PC-9 (cell line): ENCODE measurements at regions not wholly inside any gene's neighbourhood (a gene's known extent, or its start where the extent isn't known, plus 50 kb on each side); places are given as distances from the start of the nearest gene placed in this dataset.
"Not testable (repeated sequence)": the region's sequence is repeated elsewhere in the genome, so short reads cannot be mapped to it uniquely, and the experiment has no call there.

Source experiments
- BruUV-seq: library from RNA; stranded (reverse); fragments of 400-500 nt; replicated peaks from 2 replicates; lab custom pipeline; 2021; lab: Mats Ljungman, UMichigan
- CTCF ChIA-PET: fragments of 300-600 bp; sonication (Branson Sonifier 250); formaldehyde crosslinking; loops from one replicate; lab custom pipeline; 2022; ENCODE audit warnings: antibody characterized with exemption; lab: Charles Lee
- POLR2A ChIA-PET: fragments of 300-600 bp; sonication (Branson Sonifier 250); formaldehyde crosslinking; loops from one replicate; lab custom pipeline; 2022; ENCODE audit warnings: antibody characterized with exemption; ENCODE audit not compliant: unreplicated experiment; lab: Charles Lee
- DNase-seq, 2 experiments: peaks; one replicate each; pipeline versions ENCODE4 v3.0.0 to v3.0.0-alpha.2; 2015 to 2022; ENCODE audit warnings: mixed read lengths in 1 of 2
- H2AFZ ChIP-seq: fragments of 200-600 bp; sonication (generic); 2 replicates; pipeline ENCODE4 v1.8.1; 2017; ENCODE audit warnings: antibody characterized with exemption
- H3F3A ChIP-seq: fragments of 200-600 bp; sonication (generic); 2 replicates; pipeline ENCODE4 v1.8.1; 2017; ENCODE audit warnings: antibody characterized with exemption, mild to moderate bottlenecking, low read depth; ENCODE audit not compliant: insufficient read depth
- H3K27ac ChIP-seq: fragments of 200-600 bp; sonication (generic); 2 replicates; pipeline ENCODE4 v1.6.1; 2016; ENCODE audit warnings: mixed run types
- H3K27me3 ChIP-seq: fragments of 200-600 bp; sonication (generic); 2 replicates; pipeline ENCODE4 v1.6.1; 2016; ENCODE audit warnings: low read depth, mixed run types; ENCODE audit not compliant: insufficient read depth
- H3K36me3 ChIP-seq: fragments of 200-600 bp; sonication (generic); 2 replicates; pipeline ENCODE4 v1.6.1; 2016; ENCODE audit warnings: low read depth, mixed run types
- H3K4me1 ChIP-seq: fragments of 200-600 bp; sonication (generic); replicated peaks from 2 replicates; pipeline ENCODE4 v1.6.1; 2016; ENCODE audit warnings: mixed run types; ENCODE audit not compliant: insufficient read depth
- H3K4me2 ChIP-seq: fragments of 200-600 bp; sonication (generic); 2 replicates; pipeline ENCODE4 v1.6.1; 2017; ENCODE audit warnings: mixed run types
- H3K4me3 ChIP-seq: fragments of 200-600 bp; sonication (generic); 2 replicates; pipeline ENCODE4 v1.6.1; 2016; ENCODE audit warnings: mixed run types
- H3K79me2 ChIP-seq: fragments of 200-600 bp; sonication (generic); 2 replicates; pipeline ENCODE4 v1.6.1; 2017; ENCODE audit warnings: low read depth, mixed run types
- H3K9me2 ChIP-seq: fragments of 200-600 bp; sonication (generic); 2 replicates; pipeline ENCODE4 v1.8.1; 2017; ENCODE audit warnings: mild to moderate bottlenecking; ENCODE audit not compliant: insufficient read depth
- H3K9me3 ChIP-seq: fragments of 200-600 bp; sonication (generic); 2 replicates; pipeline ENCODE4 v1.8.1; 2016; ENCODE audit warnings: low read depth; ENCODE audit not compliant: insufficient read depth
- H4K20me1 ChIP-seq: fragments of 200-600 bp; sonication (generic); 2 replicates; pipeline ENCODE4 v1.8.1; 2017; ENCODE audit not compliant: insufficient read depth
- CTCF ChIP-seq: fragments of 200-600 bp; sonication (generic); conservative IDR thresholded peaks from 2 replicates; pipeline ENCODE4 v1.6.1; 2017; ENCODE audit warnings: mixed run types, antibody characterized with exemption, mild to moderate bottlenecking, moderate library complexity
- EZH2 ChIP-seq: fragments of 200-600 bp; sonication (generic); IDR thresholded peaks from 2 replicates; pipeline ENCODE4 v1.8.0; 2017; ENCODE audit warnings: antibody characterized with exemption, low read depth
- intact Hi-C: fragments of 100-400 bp; cut with micrococcal nuclease; formaldehyde crosslinking; loops from one replicate; pipeline ENCODE4 v1.10.0; 2022; ENCODE audit not compliant: unreplicated experiment

- no peaks in the 10 kb centered on the region for H3K9me3 ChIP-seq
- no peaks in the 10 kb centered on the region for H3K4me1 ChIP-seq
- H3F3A ChIP-seq: no peaks in the 10 kb centered on the region
- no peak overlapping the region for H3K4me3 ChIP-seq
- H3K27me3 ChIP-seq: peaks cover 12% of the 10 kb centered on the region
- no TSS peak for BruUV-seq
- no peak overlapping the region for H3K4me2 ChIP-seq
- H3K79me2 ChIP-seq: no peaks in the 10 kb centered on the region
- no peak overlapping the region for H2AFZ ChIP-seq
- H3K27ac ChIP-seq: no peak overlapping the region
- no peaks in the 10 kb centered on the region for H3K9me2 ChIP-seq
- DNase-seq: no peak
- ChIA-PET POLR2A (no interaction called here), CTCF (no interaction called here)
- H3K36me3 ChIP-seq: no peaks in the 10 kb centered on the region
- TF ChIP-seq CTCF (no peak), EZH2 (no peak)
- intact Hi-C loops: no loop called here
- no peaks in the 10 kb centered on the region for H4K20me1 ChIP-seq
Measured at GRCh38 chr11:127791844-127792243, 791.3 kb upstream of the KIRREL3 start.

DNA sequence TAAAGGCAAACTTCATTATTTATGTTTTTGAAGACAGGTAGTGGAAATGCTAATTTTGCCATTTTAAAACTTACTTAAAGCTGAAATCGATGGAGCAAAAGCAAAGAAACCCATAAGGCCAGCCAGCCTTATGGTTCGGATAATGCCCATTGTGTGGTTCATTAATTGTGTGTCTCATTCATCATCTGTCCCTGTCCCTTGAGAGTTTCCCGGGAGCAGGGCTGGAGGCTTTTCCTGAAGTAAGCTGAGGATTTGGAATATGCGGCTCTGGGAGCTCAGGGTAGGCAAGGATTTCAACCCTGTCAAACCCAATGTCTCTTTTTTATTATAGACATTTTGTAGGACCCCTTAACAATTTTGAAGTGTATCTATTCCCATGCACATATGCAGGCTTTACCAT, 790.0 kb upstream of the KIRREL3 start:
- CTCF ChIA-PET: no interaction called here
- DNase-seq: no peak
- no peak overlapping the region for H3K4me2 ChIP-seq
- no peaks in the 10 kb centered on the region for H3K36me3 ChIP-seq
- H2AFZ ChIP-seq: no peak overlapping the region
- H4K20me1 ChIP-seq: no peaks in the 10 kb centered on the region
- no peaks in the 10 kb centered on the region for H3K9me2 ChIP-seq
- POLR2A ChIA-PET: interaction anchor here (0.6 kb wide), 1 partner anchor 140 kb away, joined by 7 read pairs; no protein-coding TSS in a partner anchor
- no TSS peak for BruUV-seq
- peaks cover 10% of the 10 kb centered on the region for H3K27me3 ChIP-seq
- no peaks in the 10 kb centered on the region for H3F3A ChIP-seq
- no peaks in the 10 kb centered on the region for H3K4me1 ChIP-seq
- no peaks in the 10 kb centered on the region for H3K9me3 ChIP-seq
- no peak overlapping the region for H3K27ac ChIP-seq
- no peaks in the 10 kb centered on the region for H3K79me2 ChIP-seq
- no peak for TF ChIP-seq CTCF
- TF ChIP-seq EZH2: no peak
- intact Hi-C loops: no loop called here
- no peak overlapping the region for H3K4me3 ChIP-seq

DNA sequence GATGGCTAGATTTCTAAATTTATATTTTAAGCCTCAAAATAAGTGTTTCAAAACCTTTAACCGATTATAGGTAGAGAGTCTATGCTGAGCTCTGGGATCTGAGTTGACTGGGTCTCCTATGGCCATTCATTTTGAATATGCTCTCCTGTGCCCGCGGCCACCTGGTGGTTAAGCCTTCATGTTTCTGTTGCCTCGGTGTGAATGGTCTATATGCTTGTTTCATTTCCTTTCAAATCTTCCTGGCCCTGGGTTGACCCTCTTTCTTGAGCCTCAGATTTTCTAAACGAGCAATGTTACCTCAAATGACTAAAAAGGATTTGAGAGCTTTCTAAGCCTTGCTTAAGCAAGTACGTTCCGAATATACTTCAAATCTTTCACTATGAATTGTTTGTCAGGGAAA, 789.4 kb upstream of the KIRREL3 start:
- Histone ChIP-seq H3K4me2 (no peak overlapping the region), H3K79me2 (no peaks in the 10 kb centered on the region), H3K4me1 (no peaks in the 10 kb centered on the region), H3K36me3 (no peaks in the 10 kb centered on the region), H3K27ac (no peak overlapping the region), H3K9me2 (no peaks in the 10 kb centered on the region), H2AFZ (no peak overlapping the region), H3K27me3 (peaks cover 10% of the 10 kb centered on the region), H3K4me3 (no peak overlapping the region), H3F3A (no peaks in the 10 kb centered on the region), H3K9me3 (no peaks in the 10 kb centered on the region), H4K20me1 (no peaks in the 10 kb centered on the region)
- TF ChIP-seq EZH2: no peak
- TF ChIP-seq CTCF: no peak
- DNase-seq: no peak
- POLR2A ChIA-PET: no interaction called here
- intact Hi-C loops: no loop called here
- CTCF ChIA-PET: interaction anchor here (1.0 kb wide), 1 partner anchor 1348 kb away, joined by 3 read pairs; no protein-coding TSS in a partner anchor
- no TSS peak for BruUV-seq

- H3K4me1 ChIP-seq, H3K4me3 ChIP-seq, H3K9me2 ChIP-seq, H3K27ac ChIP-seq, H3K79me2 ChIP-seq, POLR2A ChIA-PET, H3K36me3 ChIP-seq, intact Hi-C loops, DNase-seq, H4K20me1 ChIP-seq, CTCF ChIA-PET, H3K9me3 ChIP-seq, BruUV-seq, H2AFZ ChIP-seq, H3K4me2 ChIP-seq, H3F3A ChIP-seq: not testable (repeated sequence)
- H3K27me3 ChIP-seq: peaks cover 27% of the 10 kb centered on the region
Measured at GRCh38 chr11:127772938-127773337, 772.4 kb upstream of the KIRREL3 start.

- DNase-seq, H2AFZ ChIP-seq, H3K79me2 ChIP-seq, BruUV-seq, H3K4me2 ChIP-seq, H3K27ac ChIP-seq, H3K9me2 ChIP-seq, POLR2A ChIA-PET, H3K36me3 ChIP-seq, H3K27me3 ChIP-seq, CTCF ChIA-PET, H3K4me1 ChIP-seq, H3K9me3 ChIP-seq, intact Hi-C loops, H3F3A ChIP-seq, H3K4me3 ChIP-seq, H4K20me1 ChIP-seq: not testable (repeated sequence)
Measured at GRCh38 chr11:127768931-127769330, 768.4 kb upstream of the KIRREL3 start.
